Sigmoid colon (tissue), 6 donors: ENCODE measurements at regions not wholly inside any gene's neighbourhood (a gene's known extent, or its start where the extent isn't known, plus 50 kb on each side); places are given as distances from the start of the nearest gene placed in this dataset.

Experiments
- DNase-seq: peaks from one replicate; pipeline ENCODE4 v3.0.0-alpha.2; 2019
- H3K27ac ChIP-seq, 4 donors: fragments of 200-600 bp; sonication (generic); one replicate each; pipeline ENCODE4 v1.5.1; 2016 to 2019; ENCODE audit warnings: mild to moderate bottlenecking in 1 of 4
- H3K27me3 ChIP-seq, 3 donors: fragments of 200-600 bp; sonication (generic); one replicate each; pipeline ENCODE4 v1.5.1; 2019; ENCODE audit warnings: mild to moderate bottlenecking in 1 of 3
- H3K36me3 ChIP-seq, 4 donors: fragments of 200-600 bp; sonication (generic); one replicate each; pipeline ENCODE4 v1.5.1; 2016 to 2019
- H3K4me1 ChIP-seq, 4 donors: fragments of 200-600 bp; sonication (generic); one replicate each; pipeline ENCODE4 v1.5.1; 2017 to 2019
- H3K4me3 ChIP-seq, 4 donors: fragments of 200-600 bp; sonication (generic); one replicate each; pipeline ENCODE4 v1.5.1; 2017 to 2019; ENCODE audit warnings: mild to moderate bottlenecking in 2 of 4, moderate library complexity in 1 of 4
- H3K9me3 ChIP-seq, 4 donors: fragments of 200-600 bp in 3 of 4; sonication (generic) in 3 of 4; one replicate each; pipeline versions ENCODE4 v1.5.1 to v1.6.1; 2013 to 2019
- EP300 ChIP-seq, 4 donors: sonication (generic); formaldehyde crosslinking; IDR thresholded peaks; one replicate each; pipeline ENCODE4 v1.6.1; 2017; ENCODE audit warnings: antibody characterized with exemption in 4 of 4
- POLR2A ChIP-seq, 2 donors: fragments of 450-650 bp; IDR thresholded peaks; one replicate each; pipeline ENCODE4 v1.6.1; 2016; ENCODE audit warnings: antibody characterized with exemption in 2 of 2, mild to moderate bottlenecking in 2 of 2, moderate library complexity in 2 of 2
- POLR2AphosphoS5 ChIP-seq, 4 donors: sonication (generic); formaldehyde crosslinking; IDR thresholded peaks; one replicate each; pipeline ENCODE4 v1.6.1; 2017; ENCODE audit warnings: antibody characterized with exemption in 4 of 4
- WGBS, 2 donors: extraction: QIAGEN DNeasy Blood & Tissue Kit; methylation state at CpG; one replicate each; pipeline ENCODE4 v1.1.7; 2013; 5-methylcytosine and 5-hydroxymethylcytosine counted together
- intact Hi-C: fragments of 100-400 bp; cut with DNase I; formaldehyde crosslinking; loops from one replicate; pipeline ENCODE4 v1.15.1; 2023
- TF ChIP-seq, protein P1 (sequence below), 4 experiments: fragments of 450-650 bp in 3 of 4; fragments of 200-600 bp in 1 of 4; IDR thresholded peaks; one replicate each; pipeline ENCODE4 v1.5.1; 2016 to 2019; ENCODE audit warnings: antibody characterized with exemption in 4 of 4, mild to moderate bottlenecking in 3 of 4, moderate library complexity in 2 of 4
- donor health status: healthy with polysubstance abuse.
- donor health status: healthy.

DNA sequence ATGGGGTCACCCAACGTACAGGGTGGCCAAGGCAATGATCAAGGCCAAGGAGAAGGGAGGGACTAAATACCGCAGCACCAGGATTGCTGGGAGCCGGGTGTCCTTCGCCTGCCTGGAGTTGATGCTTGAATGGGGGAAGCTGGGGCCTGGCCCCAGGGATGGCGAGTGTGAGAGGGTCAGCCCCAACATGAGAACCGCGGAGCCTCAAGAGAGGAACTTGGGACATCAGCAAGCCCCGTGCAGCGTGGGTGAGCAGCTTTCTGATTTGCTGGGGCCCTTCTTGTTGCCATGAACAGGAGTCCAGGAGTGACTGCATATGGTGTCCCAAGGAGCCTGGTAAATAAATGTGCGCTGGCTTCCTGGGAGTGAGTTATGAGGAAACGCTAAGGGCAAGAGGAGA, 72.8 kb upstream of the PITRM1 start:
- WGBS, 2 donors: 95 to 96% methylated on average over 11 of the region's 11 CpGs
- intact Hi-C loops: no loop called here
- no peak for DNase-seq
- H3K4me3 ChIP-seq: no peak overlapping the region
- H3K27me3 ChIP-seq: no peaks in the 10 kb centered on the region
- TF ChIP-seq EP300 (IDR thresholded peaks at IDR 0.05) (no peak), POLR2A (IDR thresholded peaks at IDR 0.05) (no peak), POLR2AphosphoS5 (IDR thresholded peaks at IDR 0.05) (no peak)
- TF ChIP-seq, protein P1, sequence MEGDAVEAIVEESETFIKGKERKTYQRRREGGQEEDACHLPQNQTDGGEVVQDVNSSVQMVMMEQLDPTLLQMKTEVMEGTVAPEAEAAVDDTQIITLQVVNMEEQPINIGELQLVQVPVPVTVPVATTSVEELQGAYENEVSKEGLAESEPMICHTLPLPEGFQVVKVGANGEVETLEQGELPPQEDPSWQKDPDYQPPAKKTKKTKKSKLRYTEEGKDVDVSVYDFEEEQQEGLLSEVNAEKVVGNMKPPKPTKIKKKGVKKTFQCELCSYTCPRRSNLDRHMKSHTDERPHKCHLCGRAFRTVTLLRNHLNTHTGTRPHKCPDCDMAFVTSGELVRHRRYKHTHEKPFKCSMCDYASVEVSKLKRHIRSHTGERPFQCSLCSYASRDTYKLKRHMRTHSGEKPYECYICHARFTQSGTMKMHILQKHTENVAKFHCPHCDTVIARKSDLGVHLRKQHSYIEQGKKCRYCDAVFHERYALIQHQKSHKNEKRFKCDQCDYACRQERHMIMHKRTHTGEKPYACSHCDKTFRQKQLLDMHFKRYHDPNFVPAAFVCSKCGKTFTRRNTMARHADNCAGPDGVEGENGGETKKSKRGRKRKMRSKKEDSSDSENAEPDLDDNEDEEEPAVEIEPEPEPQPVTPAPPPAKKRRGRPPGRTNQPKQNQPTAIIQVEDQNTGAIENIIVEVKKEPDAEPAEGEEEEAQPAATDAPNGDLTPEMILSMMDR (IDR thresholded peaks at IDR 0.05): no peak
- H3K9me3 ChIP-seq: no peaks in the 10 kb centered on the region
- peaks cover 0 to 21% (median 16%) of the 10 kb centered on the region in 4 donors for H3K4me1 ChIP-seq
- H3K27ac ChIP-seq: no peak overlapping the region
- no peaks in the 10 kb centered on the region for H3K36me3 ChIP-seq

GRCh38 chr10:3241967-3242650, 69.5 kb upstream of the PITRM1 start:
- H3K27me3 ChIP-seq: no peaks in the 10 kb centered on the region
- WGBS, 2 donors: 85 to 95% methylated on average over 10 of the region's 10 CpGs
- H3K36me3 ChIP-seq: no peaks in the 10 kb centered on the region
- H3K27ac ChIP-seq: no peak overlapping the region
- DNase-seq: no peak
- no peak overlapping the region for H3K4me3 ChIP-seq
- peaks cover 0 to 17% (median 3%) of the 10 kb centered on the region in 4 donors for H3K4me1 ChIP-seq
- TF ChIP-seq POLR2A (IDR thresholded peaks at IDR 0.05): no peak
- TF ChIP-seq POLR2AphosphoS5 (IDR thresholded peaks at IDR 0.05): no peak
- TF ChIP-seq EP300 (IDR thresholded peaks at IDR 0.05): no peak
- intact Hi-C loops: no loop called here
- no peaks in the 10 kb centered on the region for H3K9me3 ChIP-seq

- H3K9me3 ChIP-seq: no peaks in the 10 kb centered on the region
- peaks cover 0 to 17% (median 3%) of the 10 kb centered on the region in 4 donors for H3K4me1 ChIP-seq
- intact Hi-C loops: no loop called here
- no peaks in the 10 kb centered on the region for H3K36me3 ChIP-seq
- no peak for DNase-seq
- H3K4me3 ChIP-seq: no peak overlapping the region
- WGBS, 2 donors: 90 to 91% methylated on average over 24 of the region's 24 CpGs
- H3K27ac ChIP-seq: no peak overlapping the region
- H3K27me3 ChIP-seq: no peaks in the 10 kb centered on the region
- TF ChIP-seq POLR2A (IDR thresholded peaks at IDR 0.05): no peak
- TF ChIP-seq, protein P1 (IDR thresholded peaks at IDR 0.05): no peak
- no peak for TF ChIP-seq POLR2AphosphoS5 (IDR thresholded peaks at IDR 0.05)
- TF ChIP-seq EP300 (IDR thresholded peaks at IDR 0.05): no peak
These were observed 68.8 kb upstream of the PITRM1 start for GRCh38 chr10:3241274-3241921.

DNA sequence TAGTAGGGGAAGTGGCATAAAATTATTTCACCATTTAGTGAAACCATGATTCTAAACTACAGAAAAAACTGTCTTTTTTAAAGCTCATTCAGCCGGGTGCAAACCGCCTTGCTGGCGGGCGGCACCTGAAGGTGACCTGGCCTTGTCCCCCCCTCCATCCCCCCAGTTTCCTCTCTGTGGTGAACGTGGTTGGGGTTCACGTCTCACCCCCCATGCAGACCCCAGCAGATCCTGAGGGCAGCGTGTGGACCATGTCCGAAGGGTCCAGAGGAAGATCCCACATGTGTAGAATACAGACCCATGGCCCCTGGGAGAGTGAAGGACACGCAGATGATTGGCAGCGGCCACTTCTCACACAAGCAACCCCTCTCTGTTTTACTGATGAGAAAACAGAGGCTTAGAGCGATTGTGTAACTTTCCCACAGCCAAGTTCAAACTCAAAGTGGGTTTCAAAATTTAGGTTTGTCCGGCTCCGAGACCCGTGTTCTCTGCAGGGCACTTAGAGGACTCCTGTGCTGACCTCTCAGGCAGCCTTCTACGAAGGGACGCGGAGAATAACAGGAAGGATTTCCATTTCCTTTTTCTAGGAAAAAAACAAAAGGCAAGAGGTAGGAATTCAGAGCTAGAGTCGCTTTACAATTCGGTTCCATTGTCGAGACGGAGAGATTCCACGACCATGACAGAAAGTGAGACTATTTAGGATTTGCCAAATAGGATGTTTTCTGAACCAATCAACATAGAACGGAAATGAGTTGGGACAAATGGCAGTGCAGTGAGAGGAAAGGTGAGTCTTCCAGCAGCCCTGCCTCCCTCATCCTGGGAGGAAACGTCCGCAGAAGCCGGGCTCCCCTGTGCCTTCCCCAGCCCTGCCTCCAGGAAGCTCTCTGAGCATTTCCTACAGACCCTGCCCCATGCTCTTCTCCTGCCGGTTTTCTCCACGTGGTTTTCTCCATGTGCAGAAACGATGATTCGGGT, 67.6 kb upstream of the PITRM1 start:
- TF ChIP-seq, protein P1 (IDR thresholded peaks at IDR 0.05): no peak
- peak in 1 of 4 donors; percentile 6 for TF ChIP-seq POLR2AphosphoS5 (IDR thresholded peaks at IDR 0.05)
- H3K27me3 ChIP-seq: no peaks in the 10 kb centered on the region
- intact Hi-C loops: loop anchor here (2.0 to 10.0 kb wide), 5 partner anchors 43 to 1527 kb away; no protein-coding TSS in a partner anchor
- H3K4me3 ChIP-seq: no peak overlapping the region
- H3K9me3 ChIP-seq: no peaks in the 10 kb centered on the region
- DNase-seq: no peak
- H3K36me3 ChIP-seq: no peaks in the 10 kb centered on the region
- H3K4me1 ChIP-seq: peaks cover 0 to 17% (median 3%) of the 10 kb centered on the region in 4 donors
- 63 to 83% methylated on average over 30 of the region's 30 CpGs for WGBS, 2 donors
- peak overlapping the region; percentile 2 to 52 (median 20) for H3K27ac ChIP-seq
